ENCODE measurements at regions not wholly inside any gene's neighbourhood (a gene's known extent, or its start where the extent isn't known, plus 50 kb on each side); places are given as distances from the start of the nearest gene placed in this dataset.

GRCh38 chr16:24440306-24440705, 99.1 kb upstream of the RBBP6 start:
- TF ChIP-seq, protein P1, sequence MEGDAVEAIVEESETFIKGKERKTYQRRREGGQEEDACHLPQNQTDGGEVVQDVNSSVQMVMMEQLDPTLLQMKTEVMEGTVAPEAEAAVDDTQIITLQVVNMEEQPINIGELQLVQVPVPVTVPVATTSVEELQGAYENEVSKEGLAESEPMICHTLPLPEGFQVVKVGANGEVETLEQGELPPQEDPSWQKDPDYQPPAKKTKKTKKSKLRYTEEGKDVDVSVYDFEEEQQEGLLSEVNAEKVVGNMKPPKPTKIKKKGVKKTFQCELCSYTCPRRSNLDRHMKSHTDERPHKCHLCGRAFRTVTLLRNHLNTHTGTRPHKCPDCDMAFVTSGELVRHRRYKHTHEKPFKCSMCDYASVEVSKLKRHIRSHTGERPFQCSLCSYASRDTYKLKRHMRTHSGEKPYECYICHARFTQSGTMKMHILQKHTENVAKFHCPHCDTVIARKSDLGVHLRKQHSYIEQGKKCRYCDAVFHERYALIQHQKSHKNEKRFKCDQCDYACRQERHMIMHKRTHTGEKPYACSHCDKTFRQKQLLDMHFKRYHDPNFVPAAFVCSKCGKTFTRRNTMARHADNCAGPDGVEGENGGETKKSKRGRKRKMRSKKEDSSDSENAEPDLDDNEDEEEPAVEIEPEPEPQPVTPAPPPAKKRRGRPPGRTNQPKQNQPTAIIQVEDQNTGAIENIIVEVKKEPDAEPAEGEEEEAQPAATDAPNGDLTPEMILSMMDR (IDR thresholded peaks at IDR 0.05; ENCODE audit: extremely low read depth in 1 of 2, insufficient read depth in 1 of 2, low read depth in 1 of 2, low read length in 2 of 2): no peak
- TF ChIP-seq MAX (IDR thresholded peaks at IDR 0.05; ENCODE audit: insufficient read depth, insufficient read length) (no peak), POLR2A (IDR thresholded peaks at IDR 0.05; ENCODE audit: low read depth, low read length) (no peak), POLR2AphosphoS5 (IDR thresholded peaks at IDR 0.05; ENCODE audit: insufficient read depth, low read depth, low read length) (no peak), EZH2 (IDR thresholded peaks at IDR 0.05; ENCODE audit: borderline replicate concordance, low read depth, low read length, severe bottlenecking) (no peak), MYC (IDR thresholded peaks at IDR 0.05; ENCODE audit: low read depth, low read length) (no peak)

Measured in endothelial cell of umbilical vein (primary cell).